ENCODE measurements at regions not wholly inside any gene's neighbourhood (a gene's known extent, or its start where the extent isn't known, plus 50 kb on each side); places are given as distances from the start of the nearest gene placed in this dataset.
A peak's percentile ranks its signal among the peaks of the same experiment; 100 is the strongest.

DNA sequence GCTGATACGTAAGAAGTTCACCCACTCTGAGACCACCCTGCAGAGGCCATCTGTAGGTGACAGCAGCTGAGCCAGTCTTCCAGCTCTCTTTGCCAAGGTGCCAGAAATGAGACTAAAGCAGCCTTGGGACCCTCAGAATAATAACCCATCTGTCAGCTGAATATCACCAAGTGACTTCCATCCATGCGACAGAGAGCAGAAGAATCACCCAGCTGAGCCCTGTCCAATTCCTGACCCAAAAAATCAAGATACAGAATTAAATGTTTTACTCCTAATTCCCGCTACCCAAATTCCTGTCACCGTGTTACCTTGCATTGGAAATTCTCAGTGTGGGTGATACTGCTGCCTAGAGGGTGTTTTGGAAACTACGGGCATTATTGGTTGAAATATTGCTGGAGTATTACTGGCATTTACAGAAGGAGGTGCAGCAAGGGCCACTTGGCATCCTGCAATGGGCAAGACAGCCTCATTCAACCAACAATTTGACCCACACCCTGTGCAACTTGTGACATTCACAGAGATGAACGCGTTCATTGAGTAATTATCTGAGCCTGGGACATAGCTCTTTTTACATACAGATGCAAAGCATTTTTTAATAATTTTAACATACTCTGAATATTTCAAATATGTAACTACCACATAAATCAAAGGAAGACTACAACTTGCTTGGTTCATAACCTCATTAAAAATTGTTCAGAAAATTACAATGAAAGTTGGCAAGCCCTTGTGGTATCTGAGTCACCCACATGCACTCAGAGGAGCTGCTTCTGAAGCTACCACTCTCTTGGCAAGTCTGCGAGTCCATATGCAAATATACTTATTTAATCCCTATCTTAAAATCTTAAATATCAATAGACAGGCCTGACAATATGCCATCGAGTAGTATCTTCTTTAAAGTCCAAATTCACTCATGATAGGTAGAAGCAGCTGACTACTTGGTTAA is 126.6 kb downstream of the C16orf95 start:
- H3K4me3 ChIP-seq = no peak overlapping the region
- DNase-seq = no peak
- 92 to 94% methylated on average over 9 of the region's 9 CpGs for WGBS, 2 donors
- TF ChIP-seq, protein P1, sequence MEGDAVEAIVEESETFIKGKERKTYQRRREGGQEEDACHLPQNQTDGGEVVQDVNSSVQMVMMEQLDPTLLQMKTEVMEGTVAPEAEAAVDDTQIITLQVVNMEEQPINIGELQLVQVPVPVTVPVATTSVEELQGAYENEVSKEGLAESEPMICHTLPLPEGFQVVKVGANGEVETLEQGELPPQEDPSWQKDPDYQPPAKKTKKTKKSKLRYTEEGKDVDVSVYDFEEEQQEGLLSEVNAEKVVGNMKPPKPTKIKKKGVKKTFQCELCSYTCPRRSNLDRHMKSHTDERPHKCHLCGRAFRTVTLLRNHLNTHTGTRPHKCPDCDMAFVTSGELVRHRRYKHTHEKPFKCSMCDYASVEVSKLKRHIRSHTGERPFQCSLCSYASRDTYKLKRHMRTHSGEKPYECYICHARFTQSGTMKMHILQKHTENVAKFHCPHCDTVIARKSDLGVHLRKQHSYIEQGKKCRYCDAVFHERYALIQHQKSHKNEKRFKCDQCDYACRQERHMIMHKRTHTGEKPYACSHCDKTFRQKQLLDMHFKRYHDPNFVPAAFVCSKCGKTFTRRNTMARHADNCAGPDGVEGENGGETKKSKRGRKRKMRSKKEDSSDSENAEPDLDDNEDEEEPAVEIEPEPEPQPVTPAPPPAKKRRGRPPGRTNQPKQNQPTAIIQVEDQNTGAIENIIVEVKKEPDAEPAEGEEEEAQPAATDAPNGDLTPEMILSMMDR (IDR thresholded peaks at IDR 0.05) = no peak
- TF ChIP-seq POLR2A (IDR thresholded peaks at IDR 0.05) = no peak
- no peaks in the 10 kb centered on the region for H3K27me3 ChIP-seq
- H3K4me1 ChIP-seq = peaks cover 5% of the 10 kb centered on the region
- no peaks in the 10 kb centered on the region for H3K9me3 ChIP-seq
- no peaks in the 10 kb centered on the region for H3K36me3 ChIP-seq (ENCODE audit: low read depth, missing control alignments)
- intact Hi-C loops (cut with DNase I; ENCODE audit: low total_unique reads) = no loop called here
- H3K27ac ChIP-seq = no peak overlapping the region

DNA sequence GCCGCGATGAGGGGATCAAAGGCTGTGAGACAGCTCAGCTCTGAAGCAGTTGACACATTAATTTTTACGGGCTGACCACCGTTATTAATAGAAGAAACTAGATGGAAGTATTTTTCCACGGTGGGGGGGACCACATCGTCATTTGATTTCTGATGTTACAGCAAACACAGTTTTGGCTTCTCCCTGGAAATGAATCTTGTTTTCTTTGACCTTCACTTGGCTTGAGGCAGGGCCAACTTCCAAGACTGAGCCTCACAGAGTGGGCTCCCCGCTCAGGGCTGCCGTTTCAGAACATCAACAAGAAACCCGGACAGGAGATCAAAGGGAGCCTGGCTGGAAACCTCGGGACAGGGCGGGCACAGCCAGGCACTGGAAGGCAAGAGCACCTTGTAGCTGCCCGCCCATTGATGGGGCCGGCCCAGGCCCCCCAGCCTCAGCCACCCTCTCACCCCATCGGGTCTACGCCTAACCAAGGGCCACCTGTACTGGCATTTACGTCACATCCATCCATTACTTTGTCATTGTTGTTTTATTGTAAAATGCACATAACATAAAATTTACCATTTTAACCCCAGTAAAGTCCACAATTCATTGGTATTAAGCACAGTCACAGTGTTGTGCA is 124.6 kb downstream of the C16orf95 start:
- Histone ChIP-seq H3K4me1 (peaks cover 5% of the 10 kb centered on the region), H3K36me3 (ENCODE audit: low read depth, missing control alignments) (no peaks in the 10 kb centered on the region), H3K4me3 (no peak overlapping the region), H3K27me3 (no peaks in the 10 kb centered on the region), H3K9me3 (no peaks in the 10 kb centered on the region), H3K27ac (peak overlapping the region in 1 of 2 donors; percentile 19)
- DNase-seq = no peak
- 59 to 65% methylated on average over 16 of the region's 16 CpGs for WGBS, 2 donors
- intact Hi-C loops (cut with DNase I; ENCODE audit: low total_unique reads) = no loop called here
- TF ChIP-seq, protein P1 (IDR thresholded peaks at IDR 0.05) = no peak
- no peak for TF ChIP-seq POLR2A (IDR thresholded peaks at IDR 0.05)

DNA sequence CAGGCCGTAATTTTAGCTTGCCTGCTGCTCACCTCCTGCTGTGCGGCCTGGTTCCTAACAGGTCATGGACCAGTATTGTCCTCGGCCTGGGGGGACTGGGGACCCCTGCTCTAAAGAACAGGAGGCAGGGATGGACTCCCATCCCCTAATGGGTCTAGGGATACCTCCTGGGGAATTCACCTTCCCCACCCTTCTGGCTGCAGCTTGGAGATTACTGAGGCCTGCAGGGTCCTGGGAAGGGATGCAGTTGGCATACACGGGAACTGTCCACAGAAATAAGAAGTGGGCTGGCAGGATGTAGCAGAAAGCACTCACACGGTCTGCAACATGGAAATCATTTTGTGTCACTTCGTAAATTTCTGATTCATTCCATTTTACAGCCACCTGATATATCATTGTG is 123.0 kb downstream of the C16orf95 start:
- WGBS, 2 donors = 90 to 93% methylated on average over 6 of the region's 6 CpGs
- TF ChIP-seq, protein P1 (IDR thresholded peaks at IDR 0.05) = no peak
- no peak for TF ChIP-seq POLR2A (IDR thresholded peaks at IDR 0.05)
- intact Hi-C loops (cut with DNase I; ENCODE audit: low total_unique reads) = no loop called here
- no peak for DNase-seq
- Histone ChIP-seq H3K4me3 (no peak overlapping the region), H3K27ac (no peak overlapping the region), H3K27me3 (no peaks in the 10 kb centered on the region), H3K4me1 (peaks cover 5% of the 10 kb centered on the region), H3K36me3 (ENCODE audit: low read depth, missing control alignments) (no peaks in the 10 kb centered on the region), H3K9me3 (no peaks in the 10 kb centered on the region)

DNA sequence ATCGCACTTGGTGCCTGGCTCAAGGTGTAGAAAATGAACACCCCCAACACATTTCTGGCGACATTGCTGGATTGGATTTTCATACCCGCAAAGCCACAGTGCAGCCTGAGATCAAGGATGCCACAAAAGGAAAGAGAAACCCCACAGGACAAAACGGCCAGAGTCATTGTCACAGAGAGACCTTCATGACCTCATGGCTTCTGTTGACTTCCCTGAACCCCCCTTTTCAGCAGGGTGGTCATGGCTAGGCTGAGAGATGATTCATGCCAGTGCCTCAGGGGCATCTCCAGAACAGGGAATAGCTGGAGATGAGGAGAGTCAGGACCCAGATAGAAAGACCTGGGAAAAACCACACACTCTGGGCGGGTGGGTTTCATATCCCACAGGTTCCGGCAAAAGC is 122.0 kb downstream of the C16orf95 start:
- Histone ChIP-seq H3K9me3 (no peaks in the 10 kb centered on the region), H3K4me1 (peaks cover 5% of the 10 kb centered on the region), H3K27me3 (no peaks in the 10 kb centered on the region), H3K36me3 (ENCODE audit: low read depth, missing control alignments) (no peaks in the 10 kb centered on the region), H3K27ac (no peak overlapping the region), H3K4me3 (no peak overlapping the region)
- 91 to 96% methylated on average over 6 of the region's 6 CpGs for WGBS, 2 donors
- no peak for DNase-seq
- intact Hi-C loops (cut with DNase I; ENCODE audit: low total_unique reads) = no loop called here
- TF ChIP-seq POLR2A (IDR thresholded peaks at IDR 0.05) = no peak
- TF ChIP-seq, protein P1 (IDR thresholded peaks at IDR 0.05) = no peak
